ENCODE measurements at regions not wholly inside any gene's neighbourhood (a gene's known extent, or its start where the extent isn't known, plus 50 kb on each side); places are given as distances from the start of the nearest gene placed in this dataset.

DNA sequence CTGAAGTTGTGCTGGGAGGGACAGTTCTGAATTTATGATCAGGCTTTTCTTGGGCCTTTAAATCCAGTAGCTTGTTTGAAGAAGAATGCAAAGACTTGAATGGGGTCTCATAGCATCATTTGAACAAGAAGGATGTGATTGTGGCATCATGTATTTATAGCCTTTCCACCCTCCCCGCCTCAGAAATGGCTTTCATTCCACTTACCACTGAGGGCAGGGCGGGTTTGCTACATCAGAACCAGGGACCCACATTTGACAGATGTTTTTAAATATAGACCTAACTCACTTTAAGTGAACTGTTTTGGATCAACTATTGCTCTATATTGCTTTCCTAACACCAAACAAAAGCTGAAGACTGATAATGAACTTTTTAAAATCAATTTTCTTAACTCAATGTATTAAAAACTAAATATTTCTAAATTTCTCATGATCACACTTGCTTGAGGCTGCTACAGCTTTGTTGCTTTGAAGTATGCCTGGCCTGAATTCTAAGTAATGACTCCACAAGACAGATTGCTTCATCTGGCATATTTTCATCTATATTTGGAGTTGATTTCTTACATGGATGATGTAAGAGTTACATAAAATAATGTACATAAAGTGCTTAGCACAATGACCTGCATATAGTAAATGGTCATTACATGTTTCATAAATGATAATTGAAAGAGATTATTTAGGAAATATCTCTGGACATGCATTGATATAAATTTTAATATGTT, 1552.9 kb upstream of the SLC39A10 start:
- TF ChIP-seq, protein P1, sequence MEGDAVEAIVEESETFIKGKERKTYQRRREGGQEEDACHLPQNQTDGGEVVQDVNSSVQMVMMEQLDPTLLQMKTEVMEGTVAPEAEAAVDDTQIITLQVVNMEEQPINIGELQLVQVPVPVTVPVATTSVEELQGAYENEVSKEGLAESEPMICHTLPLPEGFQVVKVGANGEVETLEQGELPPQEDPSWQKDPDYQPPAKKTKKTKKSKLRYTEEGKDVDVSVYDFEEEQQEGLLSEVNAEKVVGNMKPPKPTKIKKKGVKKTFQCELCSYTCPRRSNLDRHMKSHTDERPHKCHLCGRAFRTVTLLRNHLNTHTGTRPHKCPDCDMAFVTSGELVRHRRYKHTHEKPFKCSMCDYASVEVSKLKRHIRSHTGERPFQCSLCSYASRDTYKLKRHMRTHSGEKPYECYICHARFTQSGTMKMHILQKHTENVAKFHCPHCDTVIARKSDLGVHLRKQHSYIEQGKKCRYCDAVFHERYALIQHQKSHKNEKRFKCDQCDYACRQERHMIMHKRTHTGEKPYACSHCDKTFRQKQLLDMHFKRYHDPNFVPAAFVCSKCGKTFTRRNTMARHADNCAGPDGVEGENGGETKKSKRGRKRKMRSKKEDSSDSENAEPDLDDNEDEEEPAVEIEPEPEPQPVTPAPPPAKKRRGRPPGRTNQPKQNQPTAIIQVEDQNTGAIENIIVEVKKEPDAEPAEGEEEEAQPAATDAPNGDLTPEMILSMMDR (conservative IDR thresholded peaks at IDR 0.05; ENCODE audit: low read length): no peak
- TF ChIP-seq EZH2phosphoT487 (IDR thresholded peaks at IDR 0.05; ENCODE audit: borderline replicate concordance, low read depth, low read length): no peak
